SW480 (cell line): ENCODE measurements at regions not wholly inside any gene's neighbourhood (a gene's known extent, or its start where the extent isn't known, plus 50 kb on each side); places are given as distances from the start of the nearest gene placed in this dataset.
"Not testable (repeated sequence)": the region's sequence is repeated elsewhere in the genome, so short reads cannot be mapped to it uniquely, and the experiment has no call there.

Experiments used
- DNase-seq: peaks from one replicate; pipeline ENCODE4 v3.0.0-alpha.2; 2016; ENCODE audit warnings: low spot score

GRCh38 chr3:177676148-177676547 is 478.9 kb upstream of the TBL1XR1 start:
- DNase-seq: no peak

- DNase-seq: peak; percentile 46
Observed at GRCh38 chr3:177676947-177677587, 479.8 kb upstream of the TBL1XR1 start.

DNA sequence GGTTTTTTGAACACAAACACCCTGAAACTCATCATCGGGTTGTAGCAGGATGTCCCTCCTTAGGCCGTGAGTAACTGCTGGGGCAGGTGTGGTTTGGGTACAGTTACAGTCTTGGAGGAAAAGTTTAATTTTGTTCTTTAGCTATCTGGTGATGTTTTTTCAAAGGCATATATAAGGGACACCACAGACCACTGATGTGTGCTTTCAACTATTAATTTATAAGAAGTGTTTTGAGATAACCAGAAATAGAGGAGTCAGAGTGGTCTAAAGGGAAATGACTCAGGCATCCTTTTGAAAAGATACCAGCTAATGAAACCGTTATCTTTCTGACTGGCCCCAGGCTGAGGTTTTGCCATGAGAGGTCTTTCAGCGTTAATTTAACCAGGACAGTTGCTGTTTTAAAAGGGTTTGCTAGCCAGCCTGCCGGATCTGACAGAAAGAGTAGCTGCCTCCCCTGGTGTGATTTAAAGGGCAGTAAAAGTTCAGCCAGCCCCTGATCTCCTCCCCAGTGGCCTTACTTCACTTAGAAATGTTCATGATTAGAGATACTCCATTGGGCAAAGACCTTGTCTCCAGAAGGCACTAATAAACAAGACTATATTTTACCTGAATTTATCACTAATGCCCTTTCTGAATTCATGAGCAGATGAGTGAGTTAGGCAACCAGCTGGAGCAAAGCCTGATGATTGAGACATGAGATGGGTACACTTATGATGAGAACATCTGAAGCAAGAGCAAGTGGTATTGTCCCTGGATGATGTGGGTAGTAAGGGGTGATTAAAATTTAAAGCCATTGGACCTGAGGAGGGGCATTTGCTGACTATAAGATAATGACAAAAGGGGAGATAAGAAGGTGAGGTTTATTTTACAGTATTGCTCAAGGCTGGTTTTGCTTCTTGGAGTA is 482.5 kb upstream of the TBL1XR1 start:
- DNase-seq: no peak

DNA sequence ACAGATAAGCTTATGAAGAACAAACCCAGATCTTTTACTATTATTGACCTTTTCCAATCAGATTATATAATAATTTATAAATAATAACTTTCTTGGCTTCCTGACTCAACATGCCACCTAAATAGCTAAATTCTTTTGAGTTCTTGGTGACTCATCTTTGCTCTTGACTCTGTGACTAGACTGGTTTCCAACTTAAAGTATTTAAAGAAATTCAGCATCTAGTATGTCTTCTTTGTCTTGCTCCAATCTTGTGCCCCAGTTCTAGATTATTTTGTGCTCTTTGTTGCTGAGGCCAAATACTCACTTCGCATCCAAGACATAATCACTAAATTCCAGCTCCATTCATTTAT is 483.2 kb upstream of the TBL1XR1 start:
- DNase-seq: no peak

DNA sequence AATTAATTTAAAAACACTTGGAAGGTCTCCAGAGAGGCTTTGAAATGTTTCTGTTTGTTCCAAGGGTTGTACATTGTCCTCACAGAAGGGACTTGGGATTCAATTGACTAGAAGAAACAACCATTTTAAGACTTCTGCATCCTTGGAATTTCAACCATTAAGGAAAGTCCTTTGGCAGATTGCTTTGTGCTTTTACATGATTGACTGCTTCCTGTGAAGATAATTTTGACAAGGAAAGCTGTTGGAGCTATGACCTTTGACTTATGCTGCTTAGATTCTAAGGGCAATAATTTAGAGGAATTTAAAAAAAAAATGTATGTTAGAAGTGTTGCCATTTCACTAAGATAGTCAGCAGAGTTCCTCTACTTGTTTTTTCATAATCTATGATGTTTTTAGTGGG is 483.9 kb upstream of the TBL1XR1 start:
- DNase-seq: no peak

- DNase-seq: no peak
Observed at GRCh38 chr3:177681852-177682251, 484.6 kb upstream of the TBL1XR1 start.

DNA sequence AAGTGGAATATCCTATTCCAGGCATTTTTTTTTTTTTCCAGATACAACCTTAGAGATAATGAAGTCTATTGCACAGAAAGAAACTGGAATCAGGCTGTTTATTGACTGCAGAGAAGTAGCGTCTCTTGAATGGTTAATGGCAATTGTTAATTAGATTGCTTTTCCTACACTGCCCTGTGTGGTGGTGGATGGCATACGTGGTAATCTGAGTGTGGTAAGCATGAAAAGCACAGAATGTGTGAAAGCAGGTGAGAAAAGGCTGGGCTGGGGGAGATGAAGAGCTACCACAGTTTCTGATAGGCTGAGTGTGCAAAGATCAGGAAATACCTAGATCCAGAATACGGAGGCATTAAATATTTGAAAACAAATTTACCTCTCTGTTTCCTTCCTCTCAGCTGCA is 486.3 kb upstream of the TBL1XR1 start:
- DNase-seq: no peak

DNA sequence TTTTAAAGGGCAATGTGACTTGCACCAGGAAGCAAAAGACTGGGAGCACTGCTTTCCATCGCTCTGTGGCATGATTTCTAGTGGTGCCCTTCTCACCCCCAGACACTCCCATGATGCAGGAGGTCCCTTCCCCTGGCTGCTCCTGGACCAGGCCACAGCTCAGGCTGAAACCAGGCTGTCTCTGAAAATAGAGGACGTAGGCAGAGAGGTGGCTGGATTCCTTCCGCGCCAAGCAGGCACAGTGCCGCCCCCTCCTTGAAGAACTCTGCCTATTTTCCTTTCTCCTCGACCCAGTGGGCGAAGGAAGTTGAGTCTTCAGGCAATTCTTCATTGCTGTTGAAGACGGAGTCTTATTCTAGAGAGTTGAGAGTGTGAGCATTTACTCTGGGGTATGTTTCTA is 489.4 kb upstream of the TBL1XR1 start:
- DNase-seq: no peak

GRCh38 chr3:177687291-177687690 is 490.0 kb upstream of the TBL1XR1 start:
- no peak for DNase-seq

DNA sequence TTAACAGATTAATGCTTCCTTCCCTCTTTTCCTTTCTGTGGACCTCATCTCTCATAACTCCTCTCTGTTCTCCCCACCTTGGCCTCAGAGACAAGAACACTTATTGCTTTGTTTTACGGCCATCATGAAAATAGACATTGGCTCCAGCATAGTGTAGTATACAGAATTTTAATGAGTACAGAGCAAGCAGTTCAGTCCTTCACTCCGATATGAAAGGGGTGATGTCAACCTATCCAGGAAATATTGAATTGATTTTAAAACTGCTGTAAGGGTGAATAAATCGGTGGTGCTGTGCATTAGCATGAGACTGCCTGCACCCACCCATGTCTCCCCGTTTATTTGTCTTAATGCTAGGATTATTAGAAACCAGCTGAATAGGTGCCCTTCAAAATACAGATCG is 490.9 kb upstream of the TBL1XR1 start:
- DNase-seq: no peak

DNA sequence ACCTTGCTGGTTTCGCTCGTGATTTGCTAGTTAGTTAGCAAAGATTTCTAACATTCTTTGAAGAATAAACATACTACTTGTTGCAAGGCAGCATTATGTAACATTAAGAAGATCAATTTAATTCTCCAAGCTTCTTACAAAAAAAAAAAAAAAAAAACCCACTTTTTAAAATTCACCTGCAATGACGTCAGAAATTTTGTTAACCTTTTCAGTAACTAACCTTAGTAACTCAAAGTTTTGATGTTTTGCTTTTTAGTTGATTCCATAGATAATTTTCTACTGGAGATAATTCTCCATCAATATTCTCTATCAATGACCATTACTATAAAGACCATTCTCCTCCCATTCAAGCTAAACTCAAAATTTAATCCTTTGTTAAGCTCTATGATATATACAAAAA is 491.8 kb upstream of the TBL1XR1 start:
- DNase-seq: no peak

GRCh38 chr3:177689869-177690268 is 492.6 kb upstream of the TBL1XR1 start:
- DNase-seq: no peak

GRCh38 chr3:177690306-177690705 is 493.0 kb upstream of the TBL1XR1 start:
- no peak for DNase-seq

GRCh38 chr3:177692304-177692975 is 495.2 kb upstream of the TBL1XR1 start:
- no peak for DNase-seq

DNA sequence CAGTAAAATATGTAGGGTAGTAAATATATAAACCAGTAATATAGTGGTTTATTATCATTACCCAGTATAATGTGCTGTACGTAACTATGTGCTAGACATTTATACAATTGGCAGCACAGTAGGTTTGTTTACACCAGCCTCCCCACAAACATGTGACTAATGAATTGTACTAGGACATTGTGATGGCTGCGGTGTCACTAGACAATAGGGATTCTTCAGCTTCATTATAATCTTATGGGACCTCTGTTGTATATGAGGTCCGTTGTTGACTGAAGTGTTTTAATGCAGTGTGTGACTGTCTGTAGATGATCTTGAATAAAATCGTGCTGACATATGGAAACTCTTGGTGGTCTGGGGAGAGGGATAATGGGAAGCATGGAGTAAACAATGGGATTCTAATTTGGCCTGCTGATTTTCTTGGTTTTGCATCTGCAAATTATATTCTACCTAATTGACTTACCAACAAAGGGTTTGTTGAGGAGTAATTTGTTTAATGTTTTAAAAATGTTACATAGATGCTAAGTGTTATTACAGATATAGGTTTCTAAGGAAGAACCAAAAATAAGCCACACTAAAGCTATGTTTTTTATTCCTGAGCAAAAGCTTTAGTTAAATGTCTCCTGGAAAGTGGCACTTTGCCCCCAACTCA is 496.5 kb upstream of the TBL1XR1 start:
- DNase-seq: no peak

DNA sequence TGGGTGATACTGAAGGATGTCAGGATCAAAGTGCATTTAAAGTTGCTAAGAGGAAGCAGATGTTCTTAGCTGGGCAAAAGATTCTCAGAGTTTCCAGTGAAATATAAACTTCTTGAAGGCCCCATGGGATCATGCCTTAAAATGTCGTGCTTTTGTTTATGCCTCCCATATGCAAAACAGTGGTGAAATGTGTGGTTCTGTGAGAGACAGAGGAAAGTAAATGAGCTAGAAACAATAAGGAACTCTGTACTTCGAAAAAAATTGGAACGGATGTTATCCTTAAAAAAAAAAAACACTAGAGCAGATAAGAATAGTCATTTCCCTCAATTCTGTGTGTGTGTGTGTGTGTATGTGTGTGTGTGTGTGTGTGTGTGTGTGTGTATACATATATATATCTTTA is 497.0 kb upstream of the TBL1XR1 start:
- no peak for DNase-seq

GRCh38 chr3:177694951-177695350 is 497.7 kb upstream of the TBL1XR1 start:
- DNase-seq: no peak

GRCh38 chr3:177700117-177700516 is 502.8 kb upstream of the TBL1XR1 start:
- DNase-seq: no peak

- DNase-seq: no peak
Observed at GRCh38 chr3:177703788-177704187, 506.5 kb upstream of the TBL1XR1 start.

DNA sequence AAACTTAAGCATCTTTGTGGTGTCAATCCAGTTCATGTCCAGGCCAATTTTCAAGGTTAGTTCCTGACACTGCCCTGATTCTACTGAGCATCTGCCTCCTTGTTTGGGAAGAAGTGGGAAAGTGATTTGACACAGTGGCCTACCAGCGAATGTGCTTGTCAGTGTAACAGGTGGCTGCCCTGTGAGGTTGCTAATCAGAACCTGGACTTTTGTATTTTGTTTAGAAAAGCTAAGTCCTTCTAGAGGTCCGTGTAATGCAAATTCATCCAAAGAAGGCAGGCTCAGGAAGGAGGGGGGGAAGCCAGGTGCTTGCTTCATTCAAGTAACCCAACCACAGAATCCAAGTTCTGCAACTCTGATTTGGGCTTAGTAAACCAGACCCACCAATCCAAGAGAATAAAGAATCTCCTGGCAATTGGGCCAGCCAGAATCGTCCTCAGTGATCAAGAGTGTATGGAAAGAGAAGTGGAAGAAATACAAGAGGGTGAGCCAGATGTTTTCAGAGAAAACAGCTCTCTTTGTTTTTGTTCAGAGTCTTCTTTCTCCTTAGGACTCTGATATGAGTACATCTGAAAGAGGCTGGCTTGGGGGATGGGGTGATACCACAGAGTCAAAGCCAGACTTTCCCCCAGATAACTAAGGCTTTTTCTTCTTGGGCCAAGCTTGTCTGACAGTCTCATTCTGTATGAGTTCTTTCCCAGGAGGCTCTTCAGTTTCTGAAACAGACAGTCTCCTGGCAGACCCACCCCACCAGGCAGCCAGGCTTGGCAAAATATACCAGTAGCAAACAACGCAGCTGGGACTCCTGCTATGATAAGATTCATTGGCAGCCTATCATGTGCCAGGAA is 508.9 kb upstream of the TBL1XR1 start:
- DNase-seq: no peak

- not testable (repeated sequence) for DNase-seq
Observed at GRCh38 chr3:177709470-177709869, 512.2 kb upstream of the TBL1XR1 start.

DNA sequence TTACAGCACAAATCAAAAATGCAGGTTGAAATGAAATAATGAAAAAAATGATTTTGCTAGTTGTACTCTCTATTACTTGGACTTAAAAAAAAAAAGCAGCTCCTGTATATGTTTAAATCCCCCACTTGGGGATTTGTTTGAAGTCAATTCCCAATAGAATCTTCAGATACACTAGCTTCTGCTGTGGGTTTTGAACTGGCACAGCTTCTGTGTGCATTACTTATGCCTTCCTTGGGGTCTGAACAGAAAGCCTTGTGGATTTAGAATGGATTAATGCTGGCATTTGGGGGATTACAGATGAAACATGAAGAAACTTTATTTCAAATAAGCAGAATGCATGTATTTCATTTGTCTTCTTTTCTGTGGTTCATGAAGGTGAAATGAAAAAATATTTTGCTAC is 513.2 kb upstream of the TBL1XR1 start:
- DNase-seq: no peak
